Panc1 (cell line): ENCODE measurements at regions not wholly inside any gene's neighbourhood (a gene's known extent, or its start where the extent isn't known, plus 50 kb on each side); places are given as distances from the start of the nearest gene placed in this dataset.

Source experiments
- ATAC-seq: fragments of 200-7000 bp; cut with Tn5 transposase; 2 replicates; pipeline ENCODE4 v1.9.1; 2020; ENCODE audit warnings: mild to moderate bottlenecking, moderate library complexity
- BruUV-seq: library from RNA; stranded (reverse); fragments of 400-500 nt; replicated peaks from 2 replicates; lab custom pipeline; 2021; lab: Mats Ljungman, UMichigan
- CTCF ChIA-PET: fragments of 300-600 bp; sonication (Branson Sonifier 250); formaldehyde crosslinking; loops from one replicate; lab custom pipeline; 2022; ENCODE audit warnings: antibody characterized with exemption; lab: Charles Lee
- POLR2A ChIA-PET: fragments of 300-600 bp; sonication (Branson Sonifier 250); formaldehyde crosslinking; loops from one replicate; lab custom pipeline; 2022; ENCODE audit warnings: antibody characterized with exemption; lab: Charles Lee
- DNase-seq: peaks from one replicate; pipeline ENCODE4 v3.0.0-alpha.2; 2010; ENCODE audit warnings: low read depth, low spot score
- H3K27ac ChIP-seq: 2 replicates; pipeline ENCODE4 v1.5.1; 2011; ENCODE audit warnings: mild to moderate bottlenecking, low read length, inconsistent platforms
- H3K27me3 ChIP-seq: fragments of 200-500 bp; sonication (Bioruptor generic); 2 replicates; pipeline ENCODE4 v1.6.0; 2014; ENCODE audit warnings: low read length, inconsistent platforms; ENCODE audit not compliant: control insufficient read depth, insufficient read depth
- H3K36me3 ChIP-seq: fragments of 200-500 bp; sonication (Bioruptor generic); 2 replicates; pipeline ENCODE4 v1.5.1; 2014; ENCODE audit warnings: inconsistent platforms, mild to moderate bottlenecking, low read length, moderate library complexity; ENCODE audit not compliant: control insufficient read depth, insufficient read depth
- H3K4me1 ChIP-seq: 2 replicates; pipeline ENCODE4 v1.5.1; 2011; ENCODE audit warnings: inconsistent platforms, mild to moderate bottlenecking, low read length, moderate library complexity; ENCODE audit not compliant: control insufficient read depth, insufficient read depth
- H3K4me3 ChIP-seq, 2 experiments: 2 replicates each; pipeline ENCODE4 v1.5.1; 2011 to 2012; ENCODE audit warnings: low read depth in 2 of 2, low read length in 2 of 2, mild to moderate bottlenecking in 2 of 2, inconsistent platforms in 1 of 2, moderate library complexity in 1 of 2
- H3K9me3 ChIP-seq: fragments of 200-500 bp; sonication (Bioruptor generic); 2 replicates; pipeline ENCODE4 v1.5.1; 2014; ENCODE audit warnings: low read depth, mild to moderate bottlenecking, inconsistent platforms, low read length, moderate library complexity; ENCODE audit not compliant: control insufficient read depth, insufficient read depth
- CTCF ChIP-seq: fragments of 450-650 bp; IDR thresholded peaks from 2 replicates; pipeline ENCODE4 v1.5.1; 2017; ENCODE audit warnings: mild to moderate bottlenecking
- POLR2AphosphoS5 ChIP-seq: IDR thresholded peaks from 2 replicates; pipeline ENCODE4 v1.6.1; 2012; ENCODE audit warnings: mild to moderate bottlenecking, low read depth, low read length, moderate library complexity
- SIN3A ChIP-seq: IDR thresholded peaks from 2 replicates; pipeline ENCODE4 v1.6.1; 2012; ENCODE audit warnings: low read depth, mild to moderate bottlenecking, low read length, moderate library complexity, borderline replicate concordance; ENCODE audit not compliant: insufficient read depth
- TCF7L2 ChIP-seq: IDR thresholded peaks from 2 replicates; pipeline ENCODE4 v1.6.1; 2011; ENCODE audit warnings: mild to moderate bottlenecking, low read depth, low read length, inconsistent platforms
- in situ Hi-C: cut with HindIII; loops from 2 replicates; pipeline ENCODE4 v1.10.0; 2016; ENCODE audit warnings: low sequenced_read_pairs, low pct_unique_long_range_greater_than_20kb
- intact Hi-C: fragments of 100-400 bp; cut with micrococcal nuclease; formaldehyde crosslinking; loops from one replicate; pipeline ENCODE4 v1.10.0; 2022; ENCODE audit not compliant: unreplicated experiment
- TF ChIP-seq, protein P1 (sequence below), 2 experiments: IDR thresholded peaks; 2 replicates each; pipeline ENCODE4 v1.6.1; 2011 to 2012; ENCODE audit warnings: low read depth in 2 of 2, control low read depth in 1 of 2, low read length in 1 of 2, mild to moderate bottlenecking in 1 of 2, moderate library complexity in 1 of 2; ENCODE audit not compliant: insufficient read depth in 1 of 2

DNA sequence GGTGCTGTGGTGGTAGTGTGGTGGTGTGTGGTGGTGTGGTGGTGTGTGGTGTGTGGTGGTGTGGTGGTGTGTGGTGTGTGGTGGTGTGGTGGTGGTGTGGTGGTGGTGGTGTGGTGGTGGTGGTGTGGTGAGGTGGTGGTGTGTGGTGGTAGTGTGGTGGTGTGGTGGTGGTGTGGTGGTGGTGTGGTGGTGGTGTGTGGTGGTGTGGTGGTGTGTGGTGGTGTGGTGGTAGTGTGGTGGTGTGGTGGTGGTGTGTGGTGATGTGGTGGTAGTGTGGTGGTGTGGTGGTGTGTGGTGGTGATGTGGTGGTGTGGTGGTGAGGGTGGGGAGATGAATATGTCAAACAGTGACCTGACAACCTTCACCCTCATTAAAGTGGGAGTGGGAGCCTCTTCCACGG is 55.6 kb upstream of the DLGAP1 start:
- Histone ChIP-seq H3K36me3 (no peaks in the 10 kb centered on the region), H3K27me3 (no peaks in the 10 kb centered on the region), H3K27ac (no peak overlapping the region), H3K9me3 (no peaks in the 10 kb centered on the region), H3K4me1 (no peaks in the 10 kb centered on the region), H3K4me3 (no peak overlapping the region)
- in situ Hi-C loops, result no loop called here
- intact Hi-C loops, result no loop called here
- DNase-seq (no peak), ATAC-seq (no peak)
- POLR2A ChIA-PET, result no interaction called here
- CTCF ChIA-PET, result no interaction called here
- TF ChIP-seq POLR2AphosphoS5, result no peak
- no peak for TF ChIP-seq CTCF
- TF ChIP-seq, protein P1, sequence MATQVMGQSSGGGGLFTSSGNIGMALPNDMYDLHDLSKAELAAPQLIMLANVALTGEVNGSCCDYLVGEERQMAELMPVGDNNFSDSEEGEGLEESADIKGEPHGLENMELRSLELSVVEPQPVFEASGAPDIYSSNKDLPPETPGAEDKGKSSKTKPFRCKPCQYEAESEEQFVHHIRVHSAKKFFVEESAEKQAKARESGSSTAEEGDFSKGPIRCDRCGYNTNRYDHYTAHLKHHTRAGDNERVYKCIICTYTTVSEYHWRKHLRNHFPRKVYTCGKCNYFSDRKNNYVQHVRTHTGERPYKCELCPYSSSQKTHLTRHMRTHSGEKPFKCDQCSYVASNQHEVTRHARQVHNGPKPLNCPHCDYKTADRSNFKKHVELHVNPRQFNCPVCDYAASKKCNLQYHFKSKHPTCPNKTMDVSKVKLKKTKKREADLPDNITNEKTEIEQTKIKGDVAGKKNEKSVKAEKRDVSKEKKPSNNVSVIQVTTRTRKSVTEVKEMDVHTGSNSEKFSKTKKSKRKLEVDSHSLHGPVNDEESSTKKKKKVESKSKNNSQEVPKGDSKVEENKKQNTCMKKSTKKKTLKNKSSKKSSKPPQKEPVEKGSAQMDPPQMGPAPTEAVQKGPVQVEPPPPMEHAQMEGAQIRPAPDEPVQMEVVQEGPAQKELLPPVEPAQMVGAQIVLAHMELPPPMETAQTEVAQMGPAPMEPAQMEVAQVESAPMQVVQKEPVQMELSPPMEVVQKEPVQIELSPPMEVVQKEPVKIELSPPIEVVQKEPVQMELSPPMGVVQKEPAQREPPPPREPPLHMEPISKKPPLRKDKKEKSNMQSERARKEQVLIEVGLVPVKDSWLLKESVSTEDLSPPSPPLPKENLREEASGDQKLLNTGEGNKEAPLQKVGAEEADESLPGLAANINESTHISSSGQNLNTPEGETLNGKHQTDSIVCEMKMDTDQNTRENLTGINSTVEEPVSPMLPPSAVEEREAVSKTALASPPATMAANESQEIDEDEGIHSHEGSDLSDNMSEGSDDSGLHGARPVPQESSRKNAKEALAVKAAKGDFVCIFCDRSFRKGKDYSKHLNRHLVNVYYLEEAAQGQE (IDR thresholded peaks at IDR 0.05; ENCODE audit: insufficient read depth in 1 of 2, low read depth in 2 of 2, low read length in 1 of 2), result no peak
- TF ChIP-seq SIN3A, result no peak
- TF ChIP-seq TCF7L2, result no peak
- no TSS peak for BruUV-seq

- intact Hi-C loops (no loop called here), in situ Hi-C loops (no loop called here)
- no peaks in the 10 kb centered on the region for H3K9me3 ChIP-seq
- no peak overlapping the region for H3K27ac ChIP-seq
- no peaks in the 10 kb centered on the region for H3K36me3 ChIP-seq
- ATAC-seq (no peak), DNase-seq (no peak)
- H3K4me1 ChIP-seq, result no peaks in the 10 kb centered on the region
- BruUV-seq, result no TSS peak
- ChIA-PET POLR2A (no interaction called here), CTCF (no interaction called here)
- H3K4me3 ChIP-seq, result no peak overlapping the region
- TF ChIP-seq POLR2AphosphoS5 (no peak), TCF7L2 (no peak), SIN3A (no peak), CTCF (no peak)
- TF ChIP-seq, protein P1 (IDR thresholded peaks at IDR 0.05; ENCODE audit: insufficient read depth in 1 of 2, low read depth in 2 of 2, low read length in 1 of 2), result no peak
- H3K27me3 ChIP-seq, result no peaks in the 10 kb centered on the region
These were observed 55.1 kb upstream of the DLGAP1 start for GRCh38 chr18:4510160-4510559.
